ENCODE measurements at regions not wholly inside any gene's neighbourhood (a gene's known extent, or its start where the extent isn't known, plus 50 kb on each side); places are given as distances from the start of the nearest gene placed in this dataset.

DNA sequence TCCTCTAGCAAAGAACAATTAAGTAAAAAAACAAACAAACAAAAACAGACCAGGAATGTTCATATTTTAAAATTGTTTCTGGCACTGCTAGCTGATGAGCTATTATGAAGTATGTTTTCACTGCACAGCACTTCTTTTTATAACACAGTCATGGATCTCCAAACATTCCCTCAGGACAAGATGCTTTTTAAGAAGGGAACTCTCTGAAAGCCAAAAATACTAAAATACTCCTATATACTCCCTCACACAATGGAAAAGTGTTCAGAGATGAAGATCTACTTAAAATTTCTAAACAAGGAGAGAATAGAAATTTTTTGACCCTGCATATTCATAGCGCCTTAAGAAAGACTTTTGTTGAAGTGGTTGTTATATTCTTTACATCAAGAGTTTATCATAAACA is 926.8 kb downstream of the DIAPH3 start:
- TF ChIP-seq EP300 (conservative IDR thresholded peaks at IDR 0.05; ENCODE audit: poor library complexity, severe bottlenecking) (no peak), TAF1 (IDR thresholded peaks at IDR 0.05; ENCODE audit: low read depth) (no peak), RAD21 (conservative IDR thresholded peaks at IDR 0.05) (no peak), MXI1 (conservative IDR thresholded peaks at IDR 0.05; ENCODE audit: poor library complexity, severe bottlenecking) (no peak), SMC3 (conservative IDR thresholded peaks at IDR 0.05; ENCODE audit: poor library complexity) (no peak), POLR2AphosphoS5 (IDR thresholded peaks at IDR 0.05) (no peak), EZH2 (IDR thresholded peaks at IDR 0.05; ENCODE audit: borderline replicate concordance, insufficient read depth, low read length, poor library complexity, severe bottlenecking) (no peak)
- TF ChIP-seq, protein P1, sequence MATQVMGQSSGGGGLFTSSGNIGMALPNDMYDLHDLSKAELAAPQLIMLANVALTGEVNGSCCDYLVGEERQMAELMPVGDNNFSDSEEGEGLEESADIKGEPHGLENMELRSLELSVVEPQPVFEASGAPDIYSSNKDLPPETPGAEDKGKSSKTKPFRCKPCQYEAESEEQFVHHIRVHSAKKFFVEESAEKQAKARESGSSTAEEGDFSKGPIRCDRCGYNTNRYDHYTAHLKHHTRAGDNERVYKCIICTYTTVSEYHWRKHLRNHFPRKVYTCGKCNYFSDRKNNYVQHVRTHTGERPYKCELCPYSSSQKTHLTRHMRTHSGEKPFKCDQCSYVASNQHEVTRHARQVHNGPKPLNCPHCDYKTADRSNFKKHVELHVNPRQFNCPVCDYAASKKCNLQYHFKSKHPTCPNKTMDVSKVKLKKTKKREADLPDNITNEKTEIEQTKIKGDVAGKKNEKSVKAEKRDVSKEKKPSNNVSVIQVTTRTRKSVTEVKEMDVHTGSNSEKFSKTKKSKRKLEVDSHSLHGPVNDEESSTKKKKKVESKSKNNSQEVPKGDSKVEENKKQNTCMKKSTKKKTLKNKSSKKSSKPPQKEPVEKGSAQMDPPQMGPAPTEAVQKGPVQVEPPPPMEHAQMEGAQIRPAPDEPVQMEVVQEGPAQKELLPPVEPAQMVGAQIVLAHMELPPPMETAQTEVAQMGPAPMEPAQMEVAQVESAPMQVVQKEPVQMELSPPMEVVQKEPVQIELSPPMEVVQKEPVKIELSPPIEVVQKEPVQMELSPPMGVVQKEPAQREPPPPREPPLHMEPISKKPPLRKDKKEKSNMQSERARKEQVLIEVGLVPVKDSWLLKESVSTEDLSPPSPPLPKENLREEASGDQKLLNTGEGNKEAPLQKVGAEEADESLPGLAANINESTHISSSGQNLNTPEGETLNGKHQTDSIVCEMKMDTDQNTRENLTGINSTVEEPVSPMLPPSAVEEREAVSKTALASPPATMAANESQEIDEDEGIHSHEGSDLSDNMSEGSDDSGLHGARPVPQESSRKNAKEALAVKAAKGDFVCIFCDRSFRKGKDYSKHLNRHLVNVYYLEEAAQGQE (IDR thresholded peaks at IDR 0.05; ENCODE audit: borderline replicate concordance), result no peak
- TF ChIP-seq, protein P2, sequence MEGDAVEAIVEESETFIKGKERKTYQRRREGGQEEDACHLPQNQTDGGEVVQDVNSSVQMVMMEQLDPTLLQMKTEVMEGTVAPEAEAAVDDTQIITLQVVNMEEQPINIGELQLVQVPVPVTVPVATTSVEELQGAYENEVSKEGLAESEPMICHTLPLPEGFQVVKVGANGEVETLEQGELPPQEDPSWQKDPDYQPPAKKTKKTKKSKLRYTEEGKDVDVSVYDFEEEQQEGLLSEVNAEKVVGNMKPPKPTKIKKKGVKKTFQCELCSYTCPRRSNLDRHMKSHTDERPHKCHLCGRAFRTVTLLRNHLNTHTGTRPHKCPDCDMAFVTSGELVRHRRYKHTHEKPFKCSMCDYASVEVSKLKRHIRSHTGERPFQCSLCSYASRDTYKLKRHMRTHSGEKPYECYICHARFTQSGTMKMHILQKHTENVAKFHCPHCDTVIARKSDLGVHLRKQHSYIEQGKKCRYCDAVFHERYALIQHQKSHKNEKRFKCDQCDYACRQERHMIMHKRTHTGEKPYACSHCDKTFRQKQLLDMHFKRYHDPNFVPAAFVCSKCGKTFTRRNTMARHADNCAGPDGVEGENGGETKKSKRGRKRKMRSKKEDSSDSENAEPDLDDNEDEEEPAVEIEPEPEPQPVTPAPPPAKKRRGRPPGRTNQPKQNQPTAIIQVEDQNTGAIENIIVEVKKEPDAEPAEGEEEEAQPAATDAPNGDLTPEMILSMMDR (IDR thresholded peaks at IDR 0.05; ENCODE audit: poor library complexity, severe bottlenecking), result no peak
- Histone ChIP-seq H3K27me3 (ENCODE audit: insufficient read depth, low read depth, low read length) (no peaks in the 10 kb centered on the region), H3K27ac (ENCODE audit: low read length) (no peak overlapping the region), H3K9me2 (ENCODE audit: insufficient read depth, low read length) (no peaks in the 10 kb centered on the region), H3K4me2 (ENCODE audit: low read length) (no peak overlapping the region), H3F3A (ENCODE audit: insufficient read depth, low read length, poor library complexity, severe bottlenecking) (no peaks in the 10 kb centered on the region), H2AFZ (ENCODE audit: low read depth, low read length) (no peak overlapping the region), H4K20me1 (ENCODE audit: insufficient read depth) (no peaks in the 10 kb centered on the region), H3K36me3 (ENCODE audit: insufficient read depth, low read length) (no peaks in the 10 kb centered on the region), H3K79me2 (replicated peaks; ENCODE audit: insufficient read depth, low read length) (no peaks in the 10 kb centered on the region), H3K4me3 (ENCODE audit: low read length) (no peak overlapping the region), H3K9me3 (ENCODE audit: low read length) (no peaks in the 10 kb centered on the region), H3K9ac (ENCODE audit: low read length) (no peak overlapping the region)

DNA sequence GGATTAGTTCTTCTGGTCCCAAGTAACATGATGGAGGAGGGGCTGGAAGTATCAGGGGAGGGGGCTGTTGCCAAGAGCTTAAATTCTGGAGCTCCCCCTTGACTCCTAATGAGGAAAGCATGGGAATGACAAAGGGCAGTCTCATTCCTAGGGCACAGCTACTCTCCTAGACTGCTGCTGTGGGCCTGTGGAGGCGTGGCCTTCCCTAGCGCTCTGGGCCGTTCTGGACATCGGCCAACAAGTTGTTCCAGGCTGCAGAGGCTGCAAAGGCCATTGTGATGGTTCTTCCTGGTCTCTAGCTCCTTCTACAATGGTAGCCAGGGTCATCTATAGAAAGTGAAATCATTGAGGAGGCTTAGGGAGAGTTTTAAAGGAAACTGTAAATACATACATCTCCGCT is 916.6 kb downstream of the DIAPH3 start:
- Histone ChIP-seq H3K9me3 (ENCODE audit: low read length) (no peaks in the 10 kb centered on the region), H3F3A (ENCODE audit: insufficient read depth, low read length, poor library complexity, severe bottlenecking) (no peaks in the 10 kb centered on the region), H3K27ac (ENCODE audit: low read length) (no peak overlapping the region), H3K4me2 (ENCODE audit: low read length) (no peak overlapping the region), H3K9me2 (ENCODE audit: insufficient read depth, low read length) (no peaks in the 10 kb centered on the region), H2AFZ (ENCODE audit: low read depth, low read length) (no peak overlapping the region), H3K9ac (ENCODE audit: low read length) (no peak overlapping the region), H3K4me3 (ENCODE audit: low read length) (no peak overlapping the region), H3K79me2 (replicated peaks; ENCODE audit: insufficient read depth, low read length) (no peaks in the 10 kb centered on the region), H3K36me3 (ENCODE audit: insufficient read depth, low read length) (no peaks in the 10 kb centered on the region), H4K20me1 (ENCODE audit: insufficient read depth) (no peaks in the 10 kb centered on the region), H3K27me3 (ENCODE audit: insufficient read depth, low read depth, low read length) (no peaks in the 10 kb centered on the region)
- TF ChIP-seq MXI1 (conservative IDR thresholded peaks at IDR 0.05; ENCODE audit: poor library complexity, severe bottlenecking), result no peak
- no peak for TF ChIP-seq RAD21 (conservative IDR thresholded peaks at IDR 0.05)
- TF ChIP-seq SMC3 (conservative IDR thresholded peaks at IDR 0.05; ENCODE audit: poor library complexity), result no peak
- TF ChIP-seq POLR2AphosphoS5 (IDR thresholded peaks at IDR 0.05), result no peak
- TF ChIP-seq, protein P1 (IDR thresholded peaks at IDR 0.05; ENCODE audit: borderline replicate concordance), result no peak
- TF ChIP-seq EZH2 (IDR thresholded peaks at IDR 0.05; ENCODE audit: borderline replicate concordance, insufficient read depth, low read length, poor library complexity, severe bottlenecking), result no peak
- TF ChIP-seq, protein P2 (IDR thresholded peaks at IDR 0.05; ENCODE audit: poor library complexity, severe bottlenecking), result no peak
- no peak for TF ChIP-seq TAF1 (IDR thresholded peaks at IDR 0.05; ENCODE audit: low read depth)
- no peak for TF ChIP-seq EP300 (conservative IDR thresholded peaks at IDR 0.05; ENCODE audit: poor library complexity, severe bottlenecking)
